KMS-11 (cell line): ENCODE measurements at regions not wholly inside any gene's neighbourhood (a gene's known extent, or its start where the extent isn't known, plus 50 kb on each side); places are given as distances from the start of the nearest gene placed in this dataset.

Experiments
- H2AFZ ChIP-seq: fragments of 200-600 bp; sonication (generic); 2 replicates; pipeline ENCODE4 v1.6.1; 2016; ENCODE audit warnings: antibody characterized with exemption, mixed run types, low read depth
- H3K27ac ChIP-seq: fragments of 200-600 bp; sonication (generic); 2 replicates; pipeline ENCODE4 v1.6.1; 2016; ENCODE audit warnings: mild to moderate bottlenecking, mixed run types
- H3K27me3 ChIP-seq: fragments of 200-600 bp; sonication (generic); 2 replicates; pipeline ENCODE4 v1.6.1; 2017; ENCODE audit warnings: mild to moderate bottlenecking, low read depth, mixed run types, moderate library complexity; ENCODE audit not compliant: insufficient read depth
- H3K36me3 ChIP-seq: fragments of 200-600 bp; sonication (generic); 2 replicates; pipeline ENCODE4 v1.6.1; 2017; ENCODE audit warnings: mild to moderate bottlenecking, mixed run types; ENCODE audit not compliant: insufficient read depth
- H3K4me1 ChIP-seq: fragments of 200-600 bp; sonication (generic); 2 replicates; pipeline ENCODE4 v1.6.1; 2016; ENCODE audit warnings: mild to moderate bottlenecking, low read depth, mixed run types; ENCODE audit not compliant: poor library complexity, severe bottlenecking
- H3K4me2 ChIP-seq: fragments of 200-600 bp; sonication (generic); 2 replicates; pipeline ENCODE4 v1.7.0; 2016; ENCODE audit warnings: mild to moderate bottlenecking, mixed run types
- H3K4me3 ChIP-seq: fragments of 200-600 bp; sonication (generic); IDR thresholded peaks from 2 replicates; pipeline ENCODE4 v1.6.1; 2017; ENCODE audit warnings: low read depth, low read length, mixed read lengths; ENCODE audit not compliant: insufficient read depth
- H3K79me2 ChIP-seq: fragments of 200-600 bp; sonication (generic); 2 replicates; pipeline ENCODE4 v1.6.1; 2016; ENCODE audit warnings: low read depth, mixed run types; ENCODE audit not compliant: insufficient read depth
- H3K9ac ChIP-seq: fragments of 200-600 bp; sonication (generic); 2 replicates; pipeline ENCODE4 v1.6.1; 2016; ENCODE audit warnings: mild to moderate bottlenecking, mixed run types
- H4K20me1 ChIP-seq: fragments of 200-600 bp; sonication (generic); 2 replicates; pipeline ENCODE4 v1.6.1; 2016; ENCODE audit warnings: mild to moderate bottlenecking, mixed run types; ENCODE audit not compliant: insufficient read depth
- TF ChIP-seq, protein P1 (sequence below): fragments of 200-600 bp; sonication (generic); conservative IDR thresholded peaks from 2 replicates; pipeline ENCODE4 v1.6.1; 2017; ENCODE audit warnings: low read depth, mild to moderate bottlenecking, antibody characterized with exemption, low read length, moderate library complexity, mixed read lengths

DNA sequence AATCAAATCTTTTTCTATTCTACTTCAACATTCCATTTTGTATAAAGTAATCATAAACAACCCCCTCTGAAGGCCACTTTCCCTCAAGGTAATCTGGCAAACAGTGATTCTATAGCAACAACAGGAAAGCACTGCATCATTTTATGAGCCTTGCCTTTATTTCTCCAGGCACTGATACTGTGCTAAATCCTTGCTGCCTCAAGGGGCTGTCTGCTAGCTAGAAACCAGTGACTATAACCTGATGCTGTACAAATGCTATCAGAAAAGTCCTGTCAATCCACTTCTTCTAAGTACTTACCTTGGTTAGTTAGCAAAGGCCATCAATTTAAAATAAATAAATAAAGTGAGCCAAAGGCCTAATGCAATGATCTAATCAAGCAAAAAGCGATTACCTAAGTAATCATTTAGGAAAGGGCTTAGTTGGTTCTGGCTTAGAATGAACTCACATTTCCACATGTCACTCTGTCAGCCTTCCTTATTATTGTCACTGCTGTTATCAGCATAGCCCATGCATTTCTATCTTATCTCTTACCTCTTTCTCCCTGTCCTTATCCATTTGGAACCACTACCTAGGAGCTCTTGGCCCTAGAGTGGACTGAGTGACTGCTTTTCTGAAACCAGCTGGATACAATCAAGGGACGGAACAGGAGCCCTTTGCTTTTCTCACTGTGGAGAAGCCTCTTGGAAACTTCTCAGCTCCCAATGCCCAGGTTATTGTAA is 246.1 kb upstream of the MEF2C start:
- no peaks in the 10 kb centered on the region for H3K27me3 ChIP-seq
- no peak overlapping the region for H3K9ac ChIP-seq
- no peak overlapping the region for H3K4me3 ChIP-seq
- no peak overlapping the region for H2AFZ ChIP-seq
- H3K36me3 ChIP-seq, result no peaks in the 10 kb centered on the region
- no peaks in the 10 kb centered on the region for H4K20me1 ChIP-seq
- no peaks in the 10 kb centered on the region for H3K79me2 ChIP-seq
- H3K4me2 ChIP-seq, result no peak overlapping the region
- TF ChIP-seq, protein P1, sequence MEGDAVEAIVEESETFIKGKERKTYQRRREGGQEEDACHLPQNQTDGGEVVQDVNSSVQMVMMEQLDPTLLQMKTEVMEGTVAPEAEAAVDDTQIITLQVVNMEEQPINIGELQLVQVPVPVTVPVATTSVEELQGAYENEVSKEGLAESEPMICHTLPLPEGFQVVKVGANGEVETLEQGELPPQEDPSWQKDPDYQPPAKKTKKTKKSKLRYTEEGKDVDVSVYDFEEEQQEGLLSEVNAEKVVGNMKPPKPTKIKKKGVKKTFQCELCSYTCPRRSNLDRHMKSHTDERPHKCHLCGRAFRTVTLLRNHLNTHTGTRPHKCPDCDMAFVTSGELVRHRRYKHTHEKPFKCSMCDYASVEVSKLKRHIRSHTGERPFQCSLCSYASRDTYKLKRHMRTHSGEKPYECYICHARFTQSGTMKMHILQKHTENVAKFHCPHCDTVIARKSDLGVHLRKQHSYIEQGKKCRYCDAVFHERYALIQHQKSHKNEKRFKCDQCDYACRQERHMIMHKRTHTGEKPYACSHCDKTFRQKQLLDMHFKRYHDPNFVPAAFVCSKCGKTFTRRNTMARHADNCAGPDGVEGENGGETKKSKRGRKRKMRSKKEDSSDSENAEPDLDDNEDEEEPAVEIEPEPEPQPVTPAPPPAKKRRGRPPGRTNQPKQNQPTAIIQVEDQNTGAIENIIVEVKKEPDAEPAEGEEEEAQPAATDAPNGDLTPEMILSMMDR, result no peak
- H3K4me1 ChIP-seq, result no peaks in the 10 kb centered on the region
- H3K27ac ChIP-seq, result no peak overlapping the region

DNA sequence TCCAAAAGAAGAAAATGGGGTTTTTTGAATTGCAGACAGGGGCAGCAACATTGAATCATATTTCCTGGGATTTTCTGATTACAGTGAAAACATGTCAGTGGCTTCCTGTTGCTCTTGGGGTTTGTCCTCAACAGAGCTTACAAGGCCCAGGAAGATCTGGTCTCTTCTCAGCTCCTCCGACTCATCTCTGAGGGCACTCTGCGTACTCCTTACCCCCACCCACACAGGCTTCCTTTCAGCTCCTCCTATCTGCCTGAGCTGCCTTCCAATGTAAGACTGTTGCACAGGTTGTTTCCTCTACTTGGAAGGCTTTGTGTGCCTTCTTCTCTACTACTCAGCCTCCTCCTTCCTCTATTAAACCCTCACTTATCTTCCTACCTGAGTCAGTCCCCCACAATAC is 245.1 kb upstream of the MEF2C start:
- Histone ChIP-seq H4K20me1 (no peaks in the 10 kb centered on the region), H3K27ac (no peak overlapping the region), H3K36me3 (no peaks in the 10 kb centered on the region), H2AFZ (no peak overlapping the region), H3K27me3 (no peaks in the 10 kb centered on the region), H3K4me3 (no peak overlapping the region), H3K79me2 (no peaks in the 10 kb centered on the region), H3K4me2 (no peak overlapping the region), H3K4me1 (no peaks in the 10 kb centered on the region), H3K9ac (no peak overlapping the region)
- TF ChIP-seq, protein P1, result no peak

DNA sequence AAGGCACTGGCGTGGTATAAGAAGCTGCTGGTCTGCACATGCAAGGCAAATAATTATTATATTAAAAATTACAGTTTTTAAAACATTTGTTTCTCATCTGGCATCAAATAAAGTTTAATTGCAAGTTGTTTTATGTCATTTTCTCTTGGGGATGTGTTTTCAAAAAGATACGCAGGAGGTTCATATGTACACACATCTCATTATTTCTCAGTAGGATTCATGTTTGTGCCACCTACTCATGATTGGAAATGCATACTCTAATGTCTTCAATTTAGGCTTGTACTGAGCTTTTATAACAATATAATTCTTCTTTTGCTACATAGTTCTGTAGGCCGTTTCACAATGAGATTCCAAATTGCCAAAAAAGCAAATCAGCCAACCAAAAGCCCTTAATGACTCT is 244.2 kb upstream of the MEF2C start:
- no peaks in the 10 kb centered on the region for H3K36me3 ChIP-seq
- no peaks in the 10 kb centered on the region for H3K79me2 ChIP-seq
- no peaks in the 10 kb centered on the region for H3K27me3 ChIP-seq
- H4K20me1 ChIP-seq, result no peaks in the 10 kb centered on the region
- H3K4me3 ChIP-seq, result no peak overlapping the region
- H3K4me2 ChIP-seq, result no peak overlapping the region
- no peak overlapping the region for H3K27ac ChIP-seq
- H2AFZ ChIP-seq, result no peak overlapping the region
- no peak overlapping the region for H3K9ac ChIP-seq
- TF ChIP-seq, protein P1, result no peak
- no peaks in the 10 kb centered on the region for H3K4me1 ChIP-seq

DNA sequence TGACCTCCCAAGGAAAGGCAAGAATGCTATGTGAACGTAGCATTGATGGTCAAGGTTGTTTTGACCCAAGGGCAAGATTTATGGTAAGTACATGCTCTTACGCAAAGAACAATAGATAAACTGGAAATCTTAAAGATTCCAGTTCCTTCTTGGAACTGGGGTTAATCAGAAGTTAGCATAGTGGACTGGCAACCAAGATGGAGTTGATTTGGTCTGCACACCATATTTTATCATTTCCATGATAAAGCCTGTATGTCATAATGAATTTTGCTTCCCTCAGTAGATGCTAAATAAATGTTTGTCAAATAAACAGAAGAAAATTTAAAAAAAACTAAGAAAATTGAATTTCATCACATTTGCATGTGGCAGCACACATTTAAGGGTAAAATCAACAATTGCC is 242.4 kb upstream of the MEF2C start:
- no peak overlapping the region for H3K4me3 ChIP-seq
- no peak overlapping the region for H2AFZ ChIP-seq
- no peak overlapping the region for H3K9ac ChIP-seq
- TF ChIP-seq, protein P1, result no peak
- no peaks in the 10 kb centered on the region for H4K20me1 ChIP-seq
- H3K4me1 ChIP-seq, result no peaks in the 10 kb centered on the region
- H3K36me3 ChIP-seq, result no peaks in the 10 kb centered on the region
- no peaks in the 10 kb centered on the region for H3K79me2 ChIP-seq
- no peak overlapping the region for H3K4me2 ChIP-seq
- no peaks in the 10 kb centered on the region for H3K27me3 ChIP-seq
- H3K27ac ChIP-seq, result no peak overlapping the region
